GM04504 (cell line): ENCODE measurements at regions not wholly inside any gene's neighbourhood (a gene's known extent, or its start where the extent isn't known, plus 50 kb on each side); places are given as distances from the start of the nearest gene placed in this dataset.
"Not testable (repeated sequence)": the region's sequence is repeated elsewhere in the genome, so short reads cannot be mapped to it uniquely, and the experiment has no call there.

ENCODE experiments used
- DNase-seq: peaks from one replicate; pipeline ENCODE4 v3.0.0-alpha.2; 2012; ENCODE audit warnings: low read depth

DNA sequence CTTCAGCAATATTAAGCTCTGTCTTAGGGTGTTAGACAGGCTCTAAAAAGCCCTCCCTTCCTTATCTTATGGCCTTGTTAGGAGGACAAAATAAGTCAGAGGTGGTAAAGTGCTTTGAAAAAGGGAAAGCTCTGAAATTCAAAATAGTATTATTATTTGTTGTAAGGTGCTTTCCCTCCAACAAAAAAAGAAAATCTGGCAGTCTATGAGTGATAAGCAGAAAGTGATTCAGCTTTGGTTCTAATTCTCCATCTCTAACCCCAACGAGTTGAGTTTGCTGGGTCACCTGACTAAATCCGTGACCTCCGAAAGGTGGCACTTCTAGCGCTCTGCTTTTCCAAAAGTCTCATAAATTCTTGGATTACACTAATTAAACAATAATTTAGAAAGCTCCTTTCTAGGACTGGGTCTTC, 305.1 kb downstream of the BCL2L11 start:
- DNase-seq = not testable (repeated sequence)

DNA sequence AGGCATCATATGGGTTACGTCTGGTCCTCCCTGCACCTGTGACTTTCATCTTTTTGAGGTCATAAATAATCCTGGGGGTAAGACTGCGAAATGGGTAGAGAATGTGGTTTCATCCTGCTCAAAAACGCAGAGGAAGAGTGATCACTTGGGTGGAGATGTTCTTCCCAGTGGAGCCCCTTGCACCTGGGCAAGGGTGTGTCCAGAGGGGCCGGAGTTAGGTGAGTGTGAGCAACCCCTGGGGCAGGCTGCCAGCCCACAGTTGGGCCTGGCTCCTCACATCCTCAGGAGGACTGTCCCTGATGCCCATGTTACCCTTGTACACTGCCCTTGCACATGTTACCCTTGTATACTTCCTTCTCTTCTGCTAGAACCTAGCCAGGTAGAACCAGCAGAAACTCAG, 306.6 kb downstream of the BCL2L11 start:
- not testable (repeated sequence) for DNase-seq

DNA sequence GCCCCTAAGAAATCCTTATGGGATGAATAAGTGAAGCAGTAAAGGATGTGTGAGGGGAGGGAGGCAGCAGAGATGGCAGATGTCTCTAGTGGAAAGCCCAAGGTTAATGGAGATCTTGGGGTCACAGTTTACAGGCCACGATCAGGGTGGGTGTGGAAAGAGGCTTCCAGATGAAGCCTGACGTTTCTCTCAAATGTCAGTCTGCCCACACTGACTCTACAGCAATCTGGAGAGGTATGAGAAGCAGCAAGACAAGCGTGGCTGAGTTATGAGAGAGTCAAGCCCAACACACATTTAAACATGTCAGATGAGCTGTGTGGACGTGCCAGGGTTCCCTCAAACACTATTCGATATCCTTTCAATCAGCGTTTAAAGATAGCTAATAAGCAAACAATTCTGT, 308.2 kb downstream of the BCL2L11 start:
- not testable (repeated sequence) for DNase-seq

DNA sequence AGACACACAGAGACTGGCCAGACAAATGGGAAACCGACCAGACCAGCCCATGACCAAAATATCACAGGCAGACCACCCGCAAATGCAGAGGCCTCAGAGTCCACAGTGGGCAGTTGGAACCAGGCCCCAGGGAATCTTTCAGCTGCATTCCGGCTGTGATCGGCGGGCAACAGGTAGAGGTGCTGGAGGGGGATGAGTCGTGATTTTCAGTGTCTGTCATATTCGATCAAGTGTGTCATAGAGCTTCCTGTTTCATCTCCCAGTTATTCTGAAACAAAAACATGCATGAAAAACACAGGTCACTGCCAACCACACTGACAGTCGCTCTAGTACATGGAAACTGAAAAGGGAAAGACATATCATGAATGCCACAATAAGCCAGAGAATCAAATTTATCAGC, 308.6 kb downstream of the BCL2L11 start:
- DNase-seq = not testable (repeated sequence)

GRCh38 chr2:111430817-111431661, 310.3 kb downstream of the BCL2L11 start:
- DNase-seq = not testable (repeated sequence)

GRCh38 chr2:111432423-111432822, 311.7 kb downstream of the BCL2L11 start:
- not testable (repeated sequence) for DNase-seq

- not testable (repeated sequence) for DNase-seq
These were observed 312.3 kb downstream of the BCL2L11 start for GRCh38 chr2:111432916-111433499.

- DNase-seq = not testable (repeated sequence)
These were observed 313.3 kb downstream of the BCL2L11 start for GRCh38 chr2:111433892-111434607.

DNA sequence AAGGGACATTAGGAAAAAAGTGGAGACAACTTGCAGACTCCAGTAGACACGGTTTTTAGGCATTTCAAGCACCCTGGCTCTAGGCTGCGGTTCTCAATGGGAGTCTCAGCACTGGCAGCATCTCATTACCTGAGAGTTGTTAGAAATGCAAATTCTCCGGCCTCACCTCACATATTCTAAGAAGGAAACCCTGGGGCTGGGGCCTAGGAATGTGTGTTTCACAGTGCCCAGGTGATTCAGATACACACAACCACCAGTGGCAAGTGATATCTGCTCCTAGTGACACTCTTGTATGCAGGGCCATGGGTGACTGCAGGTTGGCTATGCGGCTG, 313.9 kb downstream of the BCL2L11 start:
- DNase-seq = not testable (repeated sequence)

- not testable (repeated sequence) for DNase-seq
These were observed 315.0 kb downstream of the BCL2L11 start for GRCh38 chr2:111435553-111436310.

- not testable (repeated sequence) for DNase-seq
These were observed 315.7 kb downstream of the BCL2L11 start for GRCh38 chr2:111436411-111436810.

DNA sequence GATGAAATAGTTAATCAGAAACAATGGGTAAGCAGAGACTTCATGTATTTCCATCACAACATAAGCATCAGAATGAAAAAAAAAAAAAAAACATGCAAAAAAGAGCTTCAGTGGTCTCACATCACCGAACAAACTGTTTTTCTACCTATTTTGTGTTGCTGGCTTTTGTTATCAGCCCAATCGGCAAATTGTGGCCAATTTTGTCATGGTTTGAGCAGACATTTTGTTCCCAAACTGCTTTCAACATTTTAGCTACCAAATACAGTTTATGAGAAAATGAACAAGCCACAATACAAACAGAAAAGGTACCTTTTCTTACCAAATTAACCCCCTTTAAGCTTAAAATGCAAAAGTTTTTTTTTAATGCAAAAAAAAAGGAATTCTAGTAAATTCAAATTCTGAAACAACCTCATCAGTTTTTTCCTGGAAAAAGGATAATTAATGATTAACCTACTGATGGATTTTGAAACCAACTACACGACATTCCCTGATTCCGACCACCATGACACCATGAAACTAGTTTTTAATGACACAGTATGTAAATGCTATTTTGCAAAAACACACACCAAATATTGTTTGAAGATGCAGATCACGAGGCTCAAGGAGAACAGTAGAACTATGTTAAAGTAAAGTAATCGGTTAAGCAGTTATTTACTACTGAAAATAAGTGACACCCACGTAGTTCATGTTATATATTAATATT, 316.7 kb downstream of the BCL2L11 start:
- not testable (repeated sequence) for DNase-seq

- not testable (repeated sequence) for DNase-seq
These were observed 317.4 kb downstream of the BCL2L11 start for GRCh38 chr2:111438161-111438560.

GRCh38 chr2:111439237-111439636, 318.5 kb downstream of the BCL2L11 start:
- not testable (repeated sequence) for DNase-seq

- DNase-seq = not testable (repeated sequence)
These were observed 320.9 kb downstream of the BCL2L11 start for GRCh38 chr2:111441614-111442013.

DNA sequence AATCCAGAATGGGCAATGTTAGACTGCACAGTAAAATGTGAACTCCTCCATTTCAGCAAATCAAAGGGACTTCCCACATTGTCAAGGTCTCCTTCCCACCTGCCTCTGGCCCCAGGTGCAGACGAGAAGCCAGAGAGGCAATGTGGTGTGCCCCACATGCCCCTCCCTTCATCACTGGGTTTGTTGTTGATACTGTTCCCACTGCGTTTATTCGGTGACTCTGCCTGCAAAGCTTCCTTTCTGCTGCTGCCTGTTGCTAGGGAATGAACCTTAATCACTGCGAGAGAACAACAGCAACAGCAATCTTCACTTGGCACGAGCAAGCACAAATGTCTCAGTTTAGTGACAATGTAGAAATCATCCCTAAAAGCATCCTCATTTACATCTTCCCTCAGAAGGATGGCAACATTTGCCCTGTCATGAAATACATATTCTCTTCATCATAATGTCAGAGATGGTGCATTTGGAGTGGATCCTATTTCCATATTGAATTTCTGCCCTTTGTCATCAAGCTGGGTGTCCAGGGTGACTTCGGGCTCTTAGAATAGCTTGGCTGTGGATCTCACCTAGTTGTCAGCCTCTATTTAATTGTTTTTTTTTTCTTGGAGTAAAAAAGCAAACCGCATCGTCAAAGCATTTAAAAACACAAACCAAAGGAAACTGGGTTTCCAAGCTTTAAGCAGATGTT, 322.2 kb downstream of the BCL2L11 start:
- DNase-seq = not testable (repeated sequence)

- DNase-seq = not testable (repeated sequence)
These were observed 323.8 kb downstream of the BCL2L11 start for GRCh38 chr2:111444516-111444915.

- DNase-seq = not testable (repeated sequence)
These were observed 324.6 kb downstream of the BCL2L11 start for GRCh38 chr2:111445191-111445929.

DNA sequence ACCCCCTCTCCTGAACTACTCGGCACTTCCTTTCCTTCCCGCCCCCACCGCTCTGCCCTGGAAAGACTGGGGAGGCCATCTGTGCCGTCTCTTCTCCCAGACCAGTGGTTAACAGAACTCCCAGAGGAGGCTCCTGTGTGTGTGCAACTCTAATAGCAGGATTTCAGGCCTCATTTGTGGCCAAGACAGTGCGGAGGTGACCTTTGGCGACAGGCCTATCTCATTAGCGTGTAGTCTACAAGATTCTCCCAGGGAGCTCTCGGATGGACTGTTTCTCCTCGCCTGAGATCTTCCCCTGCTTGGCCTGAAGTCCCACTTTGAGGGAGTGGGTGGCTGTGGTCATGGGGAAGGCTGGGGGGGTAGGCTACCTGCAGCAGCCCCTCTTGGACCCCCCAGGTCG, 325.2 kb downstream of the BCL2L11 start:
- not testable (repeated sequence) for DNase-seq

- DNase-seq = not testable (repeated sequence)
These were observed 326.8 kb downstream of the BCL2L11 start for GRCh38 chr2:111447482-111447881.
